Duodenal mucosa (tissue), 2 donors: ENCODE measurements at regions not wholly inside any gene's neighbourhood (a gene's known extent, or its start where the extent isn't known, plus 50 kb on each side); places are given as distances from the start of the nearest gene placed in this dataset.

Experiments used
- H3K27ac ChIP-seq: one replicate; pipeline ENCODE4 v1.7.0; 2013; ENCODE audit warnings: low read depth, low read length
- H3K27me3 ChIP-seq, 2 donors: one replicate each; pipeline ENCODE4 v1.7.0; 2013; ENCODE audit warnings: low read length in 2 of 2, control low read depth in 1 of 2; ENCODE audit not compliant: insufficient read depth in 2 of 2, control insufficient read depth in 1 of 2
- H3K36me3 ChIP-seq, 2 donors: one replicate each; pipeline ENCODE4 v1.7.0; 2013; ENCODE audit warnings: low read length in 2 of 2, control low read depth in 1 of 2; ENCODE audit not compliant: insufficient read depth in 2 of 2, control insufficient read depth in 1 of 2
- H3K4me1 ChIP-seq, 2 donors: one replicate each; pipeline ENCODE4 v1.7.0; 2013; ENCODE audit warnings: low read length in 2 of 2, control low read depth in 1 of 2; ENCODE audit not compliant: insufficient read depth in 2 of 2, control insufficient read depth in 1 of 2
- H3K4me3 ChIP-seq, 2 donors: one replicate each; pipeline ENCODE4 v1.7.0; 2013; ENCODE audit warnings: low read length in 2 of 2, low read depth in 1 of 2
- H3K9ac ChIP-seq, 2 donors: one replicate each; pipeline ENCODE4 v1.7.0; 2013; ENCODE audit warnings: low read length in 2 of 2, low read depth in 1 of 2
- H3K9me3 ChIP-seq, 2 donors: one replicate each; pipeline ENCODE4 v1.7.0; 2013; ENCODE audit warnings: low read length in 2 of 2, control low read depth in 1 of 2; ENCODE audit not compliant: control insufficient read depth in 1 of 2

DNA sequence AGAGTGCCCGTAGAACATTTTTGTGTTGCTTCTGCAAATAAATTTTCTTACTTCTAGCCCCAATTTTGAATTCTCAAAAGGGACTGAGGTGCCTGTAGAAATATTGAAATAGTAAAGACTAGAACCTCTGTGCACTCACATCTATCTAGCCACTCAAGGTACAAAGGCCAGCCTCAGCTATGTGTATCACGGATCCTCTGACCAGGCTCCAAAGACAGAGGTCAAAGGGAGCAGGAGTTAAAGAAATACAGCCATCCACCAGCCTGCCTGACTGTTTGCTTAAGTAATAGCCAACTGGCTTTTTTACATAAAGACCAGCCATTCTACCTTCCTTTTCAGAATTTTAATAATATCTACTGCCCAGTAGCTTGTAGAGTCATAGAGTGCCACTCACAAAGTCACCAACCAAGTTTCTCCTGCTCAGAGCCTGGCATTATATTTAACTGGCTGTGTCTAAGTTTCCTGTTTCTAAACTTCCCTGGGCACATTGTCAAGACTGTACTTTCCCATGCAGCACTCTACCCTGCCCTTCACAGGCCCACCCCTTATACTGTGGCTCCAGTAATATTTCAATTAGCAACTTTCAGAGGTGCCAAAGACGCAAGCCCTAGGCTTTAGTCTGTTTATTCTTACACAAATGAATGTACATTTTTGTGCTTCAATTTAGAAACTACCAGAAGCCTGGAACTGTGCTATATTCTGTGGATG is 338.3 kb upstream of the NT5C1B start:
- no peaks in the 10 kb centered on the region for H3K36me3 ChIP-seq
- H3K4me1 ChIP-seq, result no peaks in the 10 kb centered on the region
- no peak overlapping the region for H3K9ac ChIP-seq
- H3K27ac ChIP-seq, result no peak overlapping the region
- H3K27me3 ChIP-seq, result no peaks in the 10 kb centered on the region
- no peaks in the 10 kb centered on the region for H3K9me3 ChIP-seq
- H3K4me3 ChIP-seq, result no peak overlapping the region

DNA sequence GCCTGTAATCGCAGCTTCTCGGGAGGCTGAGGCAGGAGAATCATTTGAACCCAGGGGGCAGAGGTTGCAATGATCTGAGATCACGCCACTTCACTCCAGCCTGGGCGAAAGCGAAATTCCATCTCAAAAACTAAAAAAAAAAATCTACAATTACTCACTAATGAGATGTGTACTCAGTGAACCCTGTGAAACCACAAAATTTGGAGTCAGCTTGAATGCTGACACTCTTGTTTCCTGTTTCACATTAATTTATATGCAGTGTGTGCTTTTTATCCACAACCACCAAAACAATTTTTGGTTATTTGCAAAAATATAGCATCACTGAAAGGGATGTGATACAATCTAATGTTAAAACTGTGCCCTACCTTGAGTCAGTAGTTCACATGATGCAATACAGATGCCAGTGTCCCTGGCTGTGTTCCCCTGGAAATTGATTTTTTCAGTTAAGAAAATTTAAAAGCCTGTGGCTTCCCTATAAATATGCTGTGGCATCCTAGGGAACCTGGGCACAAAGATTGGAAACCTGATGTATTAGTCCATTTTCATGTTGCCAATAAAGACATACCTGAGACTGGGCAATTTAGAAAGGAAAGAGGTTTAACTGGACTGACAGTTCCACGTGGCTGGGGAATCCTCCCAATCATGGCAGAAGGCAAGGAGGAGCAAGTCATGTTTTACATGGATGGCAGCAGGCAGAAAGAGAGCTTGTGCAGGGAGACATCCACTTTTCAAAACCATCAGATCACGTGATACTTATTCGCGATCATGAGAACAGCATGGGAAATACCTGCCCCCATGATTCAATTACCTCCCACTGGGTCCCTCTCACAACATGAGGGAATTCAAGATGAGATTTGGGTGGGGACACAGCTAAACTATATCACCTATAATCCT is 337.5 kb upstream of the NT5C1B start:
- no peaks in the 10 kb centered on the region for H3K9me3 ChIP-seq
- H3K9ac ChIP-seq, result no peak overlapping the region
- no peaks in the 10 kb centered on the region for H3K36me3 ChIP-seq
- H3K4me1 ChIP-seq, result no peaks in the 10 kb centered on the region
- H3K27ac ChIP-seq, result no peak overlapping the region
- H3K4me3 ChIP-seq, result no peak overlapping the region
- H3K27me3 ChIP-seq, result no peaks in the 10 kb centered on the region

DNA sequence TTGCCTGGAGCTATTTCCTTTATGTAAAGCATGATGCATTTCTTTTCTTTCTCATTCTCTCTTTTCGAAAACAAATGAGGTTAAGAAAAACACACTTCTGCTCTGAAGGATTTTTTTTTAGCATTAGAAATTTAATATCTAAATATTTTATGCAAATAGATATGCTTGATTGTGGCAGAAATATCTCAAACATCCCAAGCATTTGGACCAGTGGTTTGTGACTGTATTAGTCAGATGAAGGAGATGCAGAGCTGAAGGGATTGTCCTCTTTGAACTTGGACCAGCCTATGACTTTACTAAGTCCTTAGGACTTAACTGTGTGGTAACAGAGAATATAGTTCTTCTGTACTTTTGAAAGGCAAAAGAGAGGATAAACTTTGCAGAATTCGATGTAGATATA is 335.9 kb upstream of the NT5C1B start:
- H3K4me1 ChIP-seq, result no peaks in the 10 kb centered on the region
- no peak overlapping the region for H3K9ac ChIP-seq
- H3K27ac ChIP-seq, result no peak overlapping the region
- no peaks in the 10 kb centered on the region for H3K27me3 ChIP-seq
- no peaks in the 10 kb centered on the region for H3K9me3 ChIP-seq
- H3K36me3 ChIP-seq, result no peaks in the 10 kb centered on the region
- H3K4me3 ChIP-seq, result no peak overlapping the region

DNA sequence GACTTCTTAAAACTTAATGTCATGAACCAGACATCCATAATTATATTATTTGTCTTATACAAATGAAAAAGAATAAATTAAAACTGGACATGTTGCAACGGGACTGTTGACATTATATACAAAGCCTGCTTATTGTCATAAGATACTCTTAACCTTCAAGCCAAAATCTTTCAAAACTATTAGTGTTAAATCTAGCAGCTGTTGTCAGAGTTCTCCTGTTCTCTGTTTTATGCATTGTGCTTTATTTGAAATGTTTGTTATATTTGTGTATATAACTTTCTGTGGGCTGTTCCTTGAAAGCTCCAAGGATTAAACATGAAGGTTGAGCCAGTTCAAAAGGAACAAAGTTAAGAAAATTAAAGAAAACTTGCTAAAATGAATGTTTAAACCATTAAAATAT is 335.5 kb upstream of the NT5C1B start:
- Histone ChIP-seq H3K9ac (no peak overlapping the region), H3K27me3 (no peaks in the 10 kb centered on the region), H3K4me3 (no peak overlapping the region), H3K4me1 (no peaks in the 10 kb centered on the region), H3K36me3 (no peaks in the 10 kb centered on the region), H3K9me3 (no peaks in the 10 kb centered on the region), H3K27ac (no peak overlapping the region)

DNA sequence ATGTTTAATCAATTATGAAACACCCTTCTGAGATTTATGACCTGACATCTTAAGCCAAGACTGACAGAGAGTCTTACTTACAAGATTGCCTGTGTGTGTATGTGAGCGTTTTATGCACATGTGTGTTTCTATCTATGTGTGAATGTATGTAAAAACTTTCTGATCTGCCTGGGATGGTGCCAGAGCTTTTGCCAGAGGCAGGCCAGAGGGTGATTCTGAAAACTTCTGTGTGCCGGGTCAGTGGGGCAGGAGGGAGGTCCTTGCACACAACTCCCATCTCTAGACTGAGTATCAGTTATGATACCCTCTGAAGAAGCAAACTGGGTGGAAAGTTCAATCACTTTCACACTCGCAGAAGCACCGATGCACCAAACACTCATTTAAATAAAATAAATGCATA is 335.0 kb upstream of the NT5C1B start:
- Histone ChIP-seq H3K4me3 (no peak overlapping the region), H3K9ac (no peak overlapping the region), H3K9me3 (no peaks in the 10 kb centered on the region), H3K4me1 (no peaks in the 10 kb centered on the region), H3K27ac (no peak overlapping the region), H3K27me3 (no peaks in the 10 kb centered on the region), H3K36me3 (no peaks in the 10 kb centered on the region)

DNA sequence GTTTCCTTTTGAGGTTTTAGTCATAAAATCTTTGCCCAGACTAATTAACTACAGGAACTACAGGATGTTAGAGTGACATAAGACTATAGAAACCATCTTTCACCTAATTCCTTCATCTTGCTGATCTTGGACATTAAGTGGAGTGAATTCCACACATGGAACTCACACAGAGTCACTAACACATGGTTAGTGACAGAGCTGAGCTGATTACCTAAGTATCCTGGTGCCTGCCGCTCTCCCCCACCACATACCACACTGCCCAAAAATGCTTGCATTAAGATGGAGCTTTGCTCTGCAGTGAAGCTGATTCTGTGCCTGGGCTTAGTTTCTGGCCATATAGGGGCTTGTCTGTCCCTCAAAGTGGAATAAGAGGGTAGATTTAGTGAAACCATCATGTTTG is 332.9 kb upstream of the NT5C1B start:
- Histone ChIP-seq H3K27ac (no peak overlapping the region), H3K4me1 (no peaks in the 10 kb centered on the region), H3K9me3 (no peaks in the 10 kb centered on the region), H3K9ac (no peak overlapping the region), H3K36me3 (no peaks in the 10 kb centered on the region), H3K4me3 (no peak overlapping the region), H3K27me3 (no peaks in the 10 kb centered on the region)

DNA sequence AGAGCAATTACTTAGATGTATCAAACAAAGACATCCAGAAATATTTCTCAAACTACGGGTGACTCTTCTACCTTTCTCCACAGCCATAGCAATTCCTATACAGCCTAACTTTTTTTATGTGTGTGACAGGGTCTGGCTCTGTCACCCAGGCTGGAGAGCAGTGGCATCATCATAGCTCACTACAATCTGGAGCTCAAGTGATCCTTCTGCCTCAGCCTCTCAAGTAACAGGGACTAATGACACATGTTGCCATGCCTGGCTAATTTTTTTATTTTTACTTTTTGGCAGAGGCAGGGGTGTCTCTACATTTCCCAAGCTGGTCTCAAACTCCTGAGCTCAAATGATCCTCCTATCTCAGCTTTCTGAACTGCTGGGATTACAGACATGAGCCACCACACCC is 328.9 kb upstream of the NT5C1B start:
- Histone ChIP-seq H3K4me1 (no peaks in the 10 kb centered on the region), H3K27ac (no peak overlapping the region), H3K9ac (no peak overlapping the region), H3K36me3 (no peaks in the 10 kb centered on the region), H3K27me3 (no peaks in the 10 kb centered on the region), H3K9me3 (no peaks in the 10 kb centered on the region), H3K4me3 (no peak overlapping the region)

DNA sequence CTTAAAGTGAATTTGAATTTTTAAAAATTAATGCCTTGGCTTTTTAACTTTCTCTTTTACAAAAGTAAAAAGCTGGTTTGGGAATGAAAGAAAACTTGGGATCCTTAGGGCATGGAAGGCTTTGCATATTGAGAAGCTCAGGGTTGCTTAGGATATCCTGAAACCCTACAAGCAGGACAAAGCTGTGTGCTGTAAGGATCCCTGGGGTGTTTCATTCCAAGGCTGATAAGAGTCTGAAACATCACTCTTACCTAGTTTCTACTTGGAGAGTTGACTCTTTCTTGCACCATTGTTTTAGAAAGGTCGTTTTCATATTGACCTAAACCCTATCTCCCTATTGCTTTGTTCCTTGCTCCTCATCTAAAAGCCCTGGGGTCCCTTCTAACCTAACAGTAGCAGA is 325.9 kb upstream of the NT5C1B start:
- Histone ChIP-seq H3K4me3 (no peak overlapping the region), H3K36me3 (no peaks in the 10 kb centered on the region), H3K27me3 (no peaks in the 10 kb centered on the region), H3K4me1 (no peaks in the 10 kb centered on the region), H3K27ac (no peak overlapping the region), H3K9ac (no peak overlapping the region), H3K9me3 (no peaks in the 10 kb centered on the region)

DNA sequence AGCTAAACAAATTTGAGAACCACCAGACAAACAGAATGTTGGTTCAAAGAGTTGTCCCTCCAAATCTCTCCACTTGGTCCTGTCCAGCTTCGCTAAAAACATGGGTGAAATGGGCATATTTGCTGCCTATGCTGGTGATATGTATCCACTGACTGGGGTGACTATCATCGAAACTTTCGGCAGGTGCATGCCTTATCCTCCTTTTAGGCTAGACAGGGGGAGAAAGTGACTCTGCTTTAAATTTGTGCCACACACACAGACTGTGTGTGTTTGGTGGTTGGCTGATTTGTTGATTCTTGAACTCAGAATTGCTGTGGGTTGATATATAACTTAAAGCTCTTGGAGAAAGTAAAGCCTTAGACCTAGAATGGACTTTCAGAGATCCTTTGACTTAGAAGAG is 324.1 kb upstream of the NT5C1B start:
- no peak overlapping the region for H3K4me3 ChIP-seq
- no peak overlapping the region for H3K9ac ChIP-seq
- no peak overlapping the region for H3K27ac ChIP-seq
- no peaks in the 10 kb centered on the region for H3K36me3 ChIP-seq
- no peaks in the 10 kb centered on the region for H3K9me3 ChIP-seq
- H3K27me3 ChIP-seq, result no peaks in the 10 kb centered on the region
- no peaks in the 10 kb centered on the region for H3K4me1 ChIP-seq

DNA sequence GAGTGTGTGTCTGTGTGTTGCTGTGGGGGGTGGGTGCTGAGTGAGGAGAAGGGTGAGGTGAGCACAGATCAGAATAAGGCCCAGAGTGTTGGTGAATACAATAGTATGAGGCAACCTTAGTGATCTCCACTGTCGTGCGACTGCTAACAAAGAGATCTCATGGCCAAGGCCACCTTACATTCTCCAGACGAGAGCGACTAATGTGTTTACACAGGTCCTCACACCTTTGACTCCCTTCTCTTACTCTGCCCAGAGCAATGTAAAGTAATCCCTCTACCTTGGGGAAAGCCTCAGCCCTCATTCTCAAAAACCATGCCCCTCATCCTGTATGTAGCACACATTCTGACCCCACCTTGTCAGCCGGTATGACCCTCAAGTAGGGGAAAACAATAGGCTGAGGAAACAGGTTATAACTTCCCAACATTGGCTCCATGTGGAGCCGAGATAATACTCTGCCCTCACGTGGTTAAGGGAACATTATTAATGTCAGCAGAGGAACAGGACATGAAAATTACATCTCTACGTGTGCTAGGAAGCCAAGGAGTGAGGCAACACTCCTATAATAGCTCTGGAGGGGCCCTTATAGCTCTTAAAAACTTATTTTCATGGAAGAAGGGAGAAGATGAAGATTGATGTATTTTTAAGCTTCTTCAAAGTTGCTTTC is 323.0 kb upstream of the NT5C1B start:
- H3K27ac ChIP-seq, result no peak overlapping the region
- H3K27me3 ChIP-seq, result no peaks in the 10 kb centered on the region
- H3K4me3 ChIP-seq, result no peak overlapping the region
- no peaks in the 10 kb centered on the region for H3K36me3 ChIP-seq
- H3K9me3 ChIP-seq, result no peaks in the 10 kb centered on the region
- no peak overlapping the region for H3K9ac ChIP-seq
- H3K4me1 ChIP-seq, result no peaks in the 10 kb centered on the region
